ENCODE measurements at regions not wholly inside any gene's neighbourhood (a gene's known extent, or its start where the extent isn't known, plus 50 kb on each side); places are given as distances from the start of the nearest gene placed in this dataset.

- H3K9me3 ChIP-seq: no peaks in the 10 kb centered on the region
- H3K27me3 ChIP-seq: no peaks in the 10 kb centered on the region
- intact Hi-C loops (cut with DNase I; ENCODE audit: low total_unique reads): no loop called here
- no peaks in the 10 kb centered on the region for H3K36me3 ChIP-seq
- no peak overlapping the region for H3K27ac ChIP-seq
- H3K4me3 ChIP-seq: no peak overlapping the region
- DNase-seq: no peak
- H3K4me1 ChIP-seq: no peaks in the 10 kb centered on the region
- TF ChIP-seq CTCF (IDR thresholded peaks at IDR 0.05): no peak
- no peak for TF ChIP-seq POLR2A (IDR thresholded peaks at IDR 0.05)
Measured at GRCh38 chr2:238587776-238588660, 161.3 kb downstream of the ASB1 start.

GRCh38 chr2:238589591-238590460, 163.1 kb downstream of the ASB1 start:
- Histone ChIP-seq H3K27me3 (no peaks in the 10 kb centered on the region), H3K27ac (no peak overlapping the region), H3K9me3 (no peaks in the 10 kb centered on the region), H3K4me3 (no peak overlapping the region), H3K4me1 (no peaks in the 10 kb centered on the region), H3K36me3 (no peaks in the 10 kb centered on the region)
- no peak for DNase-seq
- intact Hi-C loops (cut with DNase I; ENCODE audit: low total_unique reads): no loop called here
- TF ChIP-seq CTCF (IDR thresholded peaks at IDR 0.05) (no peak), POLR2A (IDR thresholded peaks at IDR 0.05) (no peak)

- Histone ChIP-seq H3K36me3 (no peaks in the 10 kb centered on the region), H3K4me1 (no peaks in the 10 kb centered on the region), H3K27me3 (no peaks in the 10 kb centered on the region), H3K4me3 (no peak overlapping the region), H3K9me3 (no peaks in the 10 kb centered on the region), H3K27ac (no peak overlapping the region)
- intact Hi-C loops (cut with DNase I; ENCODE audit: low total_unique reads): no loop called here
- TF ChIP-seq POLR2A (IDR thresholded peaks at IDR 0.05): no peak
- TF ChIP-seq CTCF (IDR thresholded peaks at IDR 0.05): no peak
- DNase-seq: no peak
Measured at GRCh38 chr2:238591732-238592131, 165.0 kb downstream of the ASB1 start.

- no peak for DNase-seq
- Histone ChIP-seq H3K9me3 (no peaks in the 10 kb centered on the region), H3K4me1 (peaks cover 6 to 7% of the 10 kb centered on the region in 2 donors), H3K27ac (no peak overlapping the region), H3K4me3 (no peak overlapping the region), H3K27me3 (no peaks in the 10 kb centered on the region), H3K36me3 (no peaks in the 10 kb centered on the region)
- TF ChIP-seq CTCF (IDR thresholded peaks at IDR 0.05) (no peak), POLR2A (IDR thresholded peaks at IDR 0.05) (no peak)
- intact Hi-C loops (cut with DNase I; ENCODE audit: low total_unique reads): no loop called here
Measured at GRCh38 chr2:238593236-238593635, 166.5 kb downstream of the ASB1 start.

- no peaks in the 10 kb centered on the region for H3K9me3 ChIP-seq
- H3K36me3 ChIP-seq: no peaks in the 10 kb centered on the region
- no peak for DNase-seq
- TF ChIP-seq POLR2A (IDR thresholded peaks at IDR 0.05): no peak
- no peak for TF ChIP-seq CTCF (IDR thresholded peaks at IDR 0.05)
- peaks cover 6 to 12% of the 10 kb centered on the region in 2 donors for H3K4me1 ChIP-seq
- H3K4me3 ChIP-seq: no peak overlapping the region
- no peak overlapping the region for H3K27ac ChIP-seq
- no peaks in the 10 kb centered on the region for H3K27me3 ChIP-seq
- intact Hi-C loops (cut with DNase I; ENCODE audit: low total_unique reads): no loop called here
Measured at GRCh38 chr2:238593678-238594077, 167.0 kb downstream of the ASB1 start.

All from uterus (tissue), 3 donors.